IPS-15b (cell line): ENCODE measurements at regions not wholly inside any gene's neighbourhood (a gene's known extent, or its start where the extent isn't known, plus 50 kb on each side); places are given as distances from the start of the nearest gene placed in this dataset.
"Not testable (repeated sequence)": the region's sequence is repeated elsewhere in the genome, so short reads cannot be mapped to it uniquely, and the experiment has no call there.

ENCODE experiments used
- H3K27me3 ChIP-seq: one replicate; pipeline ENCODE4 v1.6.1; 2013; ENCODE audit warnings: low read length; ENCODE audit not compliant: control insufficient read depth, insufficient read depth
- H3K36me3 ChIP-seq: one replicate; pipeline ENCODE4 v1.6.1; 2013; ENCODE audit warnings: low read length; ENCODE audit not compliant: control insufficient read depth, insufficient read depth
- H3K4me1 ChIP-seq: one replicate; pipeline ENCODE4 v1.6.1; 2013; ENCODE audit warnings: mild to moderate bottlenecking, low read length; ENCODE audit not compliant: control insufficient read depth, insufficient read depth
- H3K4me3 ChIP-seq: one replicate; pipeline ENCODE4 v1.5.1; 2013; ENCODE audit warnings: low read depth, low read length
- H3K9ac ChIP-seq: one replicate; pipeline ENCODE4 v1.6.1; 2013; ENCODE audit warnings: low read depth, mild to moderate bottlenecking, low read length
- H3K9me3 ChIP-seq: one replicate; pipeline ENCODE4 v1.6.1; 2013; ENCODE audit warnings: mild to moderate bottlenecking, low read length; ENCODE audit not compliant: control insufficient read depth, insufficient read depth

DNA sequence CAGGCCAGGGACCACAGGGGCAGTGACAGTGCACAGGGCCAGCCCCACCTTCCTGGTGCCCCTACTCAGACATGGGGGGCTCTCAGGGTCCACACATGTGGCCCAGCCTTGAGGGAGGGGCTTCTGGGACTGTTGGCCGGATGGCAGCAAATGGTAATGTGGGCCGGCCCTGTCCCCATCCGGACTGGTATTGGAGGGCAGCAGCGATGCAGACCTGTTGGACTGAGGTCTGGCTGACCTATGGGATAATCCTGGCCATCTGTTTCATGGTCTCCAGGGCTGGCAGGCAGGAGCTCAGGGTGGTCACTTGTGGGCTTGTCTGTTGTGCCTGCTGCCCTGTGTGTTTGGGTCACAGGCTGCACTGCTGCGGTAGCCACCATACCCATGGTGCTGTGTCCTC, 387.5 kb downstream of the TMEM121 start:
- Histone ChIP-seq H3K9me3 (peaks cover 13% of the 10 kb centered on the region), H3K4me3 (no peak overlapping the region)

DNA sequence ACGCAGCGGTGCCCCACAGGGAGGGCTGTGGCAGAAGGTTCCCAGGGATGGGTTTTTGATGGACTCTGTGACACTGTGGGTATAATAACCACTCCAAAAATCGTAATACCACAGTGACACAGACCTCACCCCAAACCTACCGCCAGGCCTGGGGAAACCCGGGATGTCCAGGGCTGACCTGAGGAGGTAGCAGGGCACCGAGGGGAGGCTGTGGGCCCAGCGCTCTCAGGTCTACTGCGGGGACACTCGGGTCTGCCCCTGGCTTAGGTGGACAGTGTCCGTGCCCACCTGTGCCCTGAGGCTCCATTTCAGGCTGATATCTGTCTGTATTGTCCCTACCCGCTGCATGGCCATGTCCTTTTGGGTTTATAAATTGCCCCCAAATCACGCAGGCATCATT, 387.9 kb downstream of the TMEM121 start:
- peaks cover 13% of the 10 kb centered on the region for H3K9me3 ChIP-seq
- not testable (repeated sequence) for H3K36me3 ChIP-seq, H3K4me3 ChIP-seq, H3K27me3 ChIP-seq, H3K4me1 ChIP-seq, H3K9ac ChIP-seq

More for the DNA sequence above, 387.5 kb downstream of the TMEM121 start:
- Histone ChIP-seq H3K4me1 (no peaks in the 10 kb centered on the region), H3K9ac (no peak overlapping the region), H3K36me3 (no peaks in the 10 kb centered on the region), H3K27me3 (no peaks in the 10 kb centered on the region)

- no peak overlapping the region for H3K4me3 ChIP-seq
- no peaks in the 10 kb centered on the region for H3K4me1 ChIP-seq
- H3K27me3 ChIP-seq: no peaks in the 10 kb centered on the region
Observed at GRCh38 chr14:105914738-105915385, 388.5 kb downstream of the TMEM121 start.

DNA sequence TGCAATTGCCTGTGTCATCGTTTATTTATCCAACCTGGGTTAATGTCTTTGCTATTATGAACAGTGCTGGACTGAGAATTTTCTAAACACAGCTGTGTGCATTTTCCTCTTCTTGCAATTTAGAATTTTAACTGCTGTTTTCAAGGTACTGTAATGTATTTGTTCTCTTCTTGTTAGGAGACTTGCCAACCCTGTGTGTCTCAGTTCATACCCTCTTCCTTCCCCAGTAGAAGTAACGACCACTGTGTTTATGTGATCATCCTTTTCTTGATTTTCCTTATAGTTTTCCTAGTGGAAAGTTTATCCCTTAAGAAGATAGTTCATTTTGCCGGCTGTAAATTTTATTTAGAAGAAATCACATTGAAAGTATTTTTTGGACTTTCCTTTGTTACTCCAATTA, 389.2 kb downstream of the TMEM121 start:
- not testable (repeated sequence) for H3K9ac ChIP-seq, H3K4me3 ChIP-seq, H3K27me3 ChIP-seq, H3K36me3 ChIP-seq, H3K4me1 ChIP-seq
- H3K9me3 ChIP-seq: peaks cover 10% of the 10 kb centered on the region

More at GRCh38 chr14:105914738-105915385, 388.5 kb downstream of the TMEM121 start:
- Histone ChIP-seq H3K9me3 (peaks cover 13% of the 10 kb centered on the region), H3K36me3 (no peaks in the 10 kb centered on the region), H3K9ac (no peak overlapping the region)

DNA sequence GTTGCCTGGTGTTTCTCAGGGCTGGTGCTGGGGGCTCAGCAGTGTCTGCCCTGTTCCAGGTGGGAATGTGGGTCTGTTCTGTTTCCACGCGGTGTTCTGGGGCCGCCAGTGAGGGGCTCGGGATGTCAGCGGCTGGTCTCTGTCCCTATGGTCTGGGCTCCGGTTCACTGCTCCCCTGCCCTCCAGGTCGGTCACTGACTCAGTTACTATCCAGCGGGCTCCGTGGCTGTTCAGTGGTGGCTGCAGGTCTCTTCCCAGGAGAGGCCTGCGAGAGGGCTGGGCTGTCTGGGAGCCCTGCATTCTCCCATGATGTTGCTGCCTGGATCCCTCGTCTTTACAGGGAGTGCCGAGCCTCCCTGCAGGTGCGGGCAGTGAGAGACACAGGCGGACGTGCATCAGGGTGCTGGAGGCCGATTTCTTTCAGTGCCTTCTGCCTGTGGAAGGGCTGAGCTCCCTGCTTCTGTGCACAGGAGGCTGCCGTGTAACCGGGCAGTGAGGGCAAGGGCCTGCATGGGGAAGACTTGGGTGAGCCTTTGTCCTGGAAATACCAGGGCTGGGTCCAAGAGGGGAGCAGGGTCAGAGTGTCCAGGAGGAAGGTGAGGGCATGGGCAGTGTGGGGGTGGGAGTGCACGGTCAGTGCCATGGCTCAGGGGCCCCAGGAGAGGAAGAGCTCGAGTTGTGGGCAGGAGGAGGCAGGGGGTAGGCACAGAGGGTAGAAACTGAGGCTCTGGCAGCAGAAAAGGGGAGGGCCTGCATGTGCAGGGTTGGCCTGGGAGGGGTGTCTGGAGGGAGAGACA, 391.0 kb downstream of the TMEM121 start:
- not testable (repeated sequence) for H3K27me3 ChIP-seq, H3K9ac ChIP-seq, H3K4me1 ChIP-seq, H3K9me3 ChIP-seq, H3K36me3 ChIP-seq, H3K4me3 ChIP-seq

GRCh38 chr14:105917933-105918436, 391.6 kb downstream of the TMEM121 start:
- H3K36me3 ChIP-seq: no peaks in the 10 kb centered on the region
- no peak overlapping the region for H3K4me3 ChIP-seq
- no peaks in the 10 kb centered on the region for H3K27me3 ChIP-seq
- H3K9ac ChIP-seq: no peak overlapping the region
- peaks cover 10% of the 10 kb centered on the region for H3K9me3 ChIP-seq
- no peaks in the 10 kb centered on the region for H3K4me1 ChIP-seq

DNA sequence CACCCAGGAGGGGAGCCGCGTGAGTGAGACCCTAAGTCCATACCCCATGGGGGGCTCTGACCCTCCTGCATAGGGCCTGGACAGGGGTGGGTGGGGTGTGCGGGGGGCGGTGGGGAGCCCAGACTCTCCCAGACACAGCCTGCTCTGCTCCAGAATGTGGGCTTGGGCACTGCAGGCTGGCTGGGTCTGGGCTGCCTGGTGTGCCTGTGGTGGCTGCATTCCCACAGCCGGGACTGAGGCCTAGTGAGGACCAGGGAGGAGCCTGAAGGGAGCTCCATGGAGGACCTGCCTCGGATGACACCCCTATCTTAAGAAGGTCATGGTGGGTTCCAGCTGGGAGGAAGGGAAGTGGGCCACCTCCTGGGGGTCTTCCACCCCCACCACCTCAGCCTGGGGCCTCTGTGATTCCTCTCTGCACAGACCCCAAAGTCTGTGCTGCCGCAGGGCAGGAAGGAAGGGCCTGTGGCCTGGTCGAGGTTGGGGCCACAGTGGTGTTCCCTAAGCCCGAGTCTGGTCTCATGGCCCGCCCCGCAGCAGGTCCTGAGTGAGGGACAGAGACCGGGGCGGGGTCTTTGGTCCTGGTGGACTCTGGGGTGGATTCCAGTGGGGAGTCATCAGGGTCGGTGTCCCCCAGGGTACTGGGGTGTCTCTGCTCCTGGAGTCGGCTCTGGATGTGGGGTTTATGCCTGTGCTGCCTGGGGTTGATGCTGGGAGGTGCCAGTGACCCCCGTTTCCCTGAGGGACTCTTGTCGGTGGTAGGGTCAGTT, 392.3 kb downstream of the TMEM121 start:
- H3K36me3 ChIP-seq: no peaks in the 10 kb centered on the region
- H3K9ac ChIP-seq: no peak overlapping the region
- no peaks in the 10 kb centered on the region for H3K27me3 ChIP-seq
- H3K4me1 ChIP-seq: no peaks in the 10 kb centered on the region
- H3K9me3 ChIP-seq: peaks cover 10% of the 10 kb centered on the region
- no peak overlapping the region for H3K4me3 ChIP-seq

DNA sequence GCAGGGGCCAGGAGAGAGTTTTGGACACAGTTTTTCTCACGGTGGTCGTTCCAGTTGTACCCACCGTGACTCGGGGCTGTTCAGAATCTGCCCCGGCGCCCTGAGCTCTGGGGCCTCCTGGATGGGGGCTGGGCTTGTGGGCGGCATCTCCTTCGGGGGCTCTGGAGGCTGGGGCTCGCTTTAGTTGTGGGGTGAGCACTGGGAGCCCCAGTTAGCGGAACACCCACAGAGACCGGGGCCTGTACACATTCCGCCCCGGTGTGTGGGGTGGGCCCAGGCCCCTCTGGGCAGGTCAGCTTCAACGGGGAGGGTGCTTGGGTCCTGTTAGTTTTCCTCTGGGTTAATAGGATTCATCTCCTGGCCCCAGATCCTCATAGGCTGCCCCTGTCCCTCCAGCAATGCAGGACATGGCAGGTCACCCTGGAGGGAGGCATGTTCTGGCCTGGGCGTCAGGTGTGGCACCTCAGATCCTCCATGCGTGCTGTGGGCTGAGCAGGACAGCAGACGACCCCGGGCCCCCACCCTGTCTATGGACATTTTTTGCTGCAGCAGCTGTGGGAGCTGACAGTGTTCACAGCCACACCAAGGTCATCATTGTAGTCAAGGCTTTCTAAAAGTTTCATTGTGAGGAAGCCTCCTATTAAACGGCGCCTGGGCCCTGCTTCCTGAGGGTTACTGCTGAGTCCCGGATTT, 393.2 kb downstream of the TMEM121 start:
- Histone ChIP-seq H3K36me3 (no peaks in the 10 kb centered on the region), H3K4me3 (no peak overlapping the region), H3K4me1 (no peaks in the 10 kb centered on the region), H3K9me3 (peaks cover 12% of the 10 kb centered on the region), H3K9ac (no peak overlapping the region), H3K27me3 (no peaks in the 10 kb centered on the region)

DNA sequence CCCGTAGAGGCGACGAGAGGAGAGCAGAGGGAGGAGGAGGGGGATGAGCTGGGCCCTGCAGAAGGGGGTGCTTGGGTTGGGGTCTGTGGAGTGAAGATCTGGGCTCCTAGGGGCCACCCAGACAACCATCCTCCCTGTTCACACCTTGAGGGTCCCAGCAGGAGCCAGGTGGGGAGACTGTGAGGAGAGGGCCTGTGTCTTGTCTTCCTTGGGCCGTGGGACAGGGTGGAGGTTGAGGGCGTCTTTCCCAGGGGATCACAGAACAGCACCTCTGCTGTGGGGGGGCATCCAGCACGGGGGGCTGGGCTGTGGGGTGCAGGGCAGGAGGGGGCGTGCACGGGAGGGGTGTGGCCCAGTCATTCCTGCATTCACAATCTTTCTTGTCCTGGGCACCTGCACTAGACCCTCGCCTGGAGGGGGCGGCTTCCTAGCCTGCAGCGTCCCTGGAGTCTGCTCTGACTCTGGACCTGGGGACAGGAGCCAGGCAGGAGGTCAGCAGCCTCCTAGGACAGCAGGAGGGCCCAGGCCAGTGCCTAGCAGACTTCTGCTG, 393.8 kb downstream of the TMEM121 start:
- H3K36me3 ChIP-seq, H3K27me3 ChIP-seq, H3K4me3 ChIP-seq, H3K9ac ChIP-seq, H3K4me1 ChIP-seq: not testable (repeated sequence)
- peaks cover 13% of the 10 kb centered on the region for H3K9me3 ChIP-seq

- not testable (repeated sequence) for H3K4me1 ChIP-seq, H3K27me3 ChIP-seq, H3K4me3 ChIP-seq, H3K36me3 ChIP-seq, H3K9me3 ChIP-seq, H3K9ac ChIP-seq
Observed at GRCh38 chr14:105920803-105921755, 394.7 kb downstream of the TMEM121 start.
